ENCODE measurements at regions not wholly inside any gene's neighbourhood (a gene's known extent, or its start where the extent isn't known, plus 50 kb on each side); places are given as distances from the start of the nearest gene placed in this dataset.

- Mint-ChIP-seq H3K36me3 (ENCODE audit: insufficient read depth in 1 of 3, low read depth in 3 of 3) (peaks cover 0 to 8% (median 2%) of the 10 kb centered on the region in 3 experiments; a peak in 3 of 7 replicates), H3K27me3 (ENCODE audit: low read depth) (no peaks in the 10 kb centered on the region)
These were observed 246.8 kb upstream of the DAB2 start for GRCh38 chr5:39671561-39671961.

More at GRCh38 chr5:39671561-39671961, 246.8 kb upstream of the DAB2 start:
- Histone ChIP-seq H3K4me2 (ENCODE audit: insufficient read depth, insufficient read length, low read length) (no peak overlapping the region), H3K56ac (ENCODE audit: insufficient read length, low read depth, low read length) (no peak overlapping the region), H4K5ac (ENCODE audit: insufficient read length, low read depth, low read length) (no peak overlapping the region), H4K8ac (replicated peaks; ENCODE audit: insufficient read length, low read depth, low read length) (no peak overlapping the region), H4K20me1 (ENCODE audit: control insufficient read depth, insufficient read depth, insufficient read length) (no peaks in the 10 kb centered on the region), H3K79me2 (ENCODE audit: insufficient read depth, low read length) (no peaks in the 10 kb centered on the region), H3K27me3 (ENCODE audit: insufficient read depth, low read length) (no peaks in the 10 kb centered on the region), H2BK20ac (ENCODE audit: low read depth, low read length, poor library complexity, severe bottlenecking) (no peak overlapping the region), H3K9me3 (ENCODE audit: control insufficient read depth, low read depth, low read length) (no peaks in the 10 kb centered on the region), H2BK120ac (ENCODE audit: low read depth, low read length, poor library complexity, severe bottlenecking) (no peak overlapping the region), H3K27ac (ENCODE audit: insufficient read length, low read depth, low read length) (no peak overlapping the region), H3K4me1 (ENCODE audit: insufficient read depth, low read length) (no peaks in the 10 kb centered on the region), H2AK5ac (ENCODE audit: insufficient read length, low read length) (no peak overlapping the region), H3K14ac (ENCODE audit: insufficient read depth, low read length) (no peak overlapping the region), H2BK12ac (ENCODE audit: insufficient read length, low read depth, low read length) (no peak overlapping the region), H2BK5ac (ENCODE audit: insufficient read length, low read length) (no peak overlapping the region), H3K23ac (ENCODE audit: insufficient read length, low read depth, low read length) (no peak overlapping the region), H3T11ph (ENCODE audit: low read length) (no peak overlapping the region), H3K9ac (ENCODE audit: extremely low read depth, insufficient read length, low read length) (no peak overlapping the region), H3K79me1 (ENCODE audit: insufficient read depth, low read depth, low read length, poor library complexity, severe bottlenecking) (no peaks in the 10 kb centered on the region), H3K23me2 (ENCODE audit: insufficient read length, low read depth, low read length, poor library complexity, severe bottlenecking) (no peaks in the 10 kb centered on the region), H2AFZ (ENCODE audit: low read length) (no peak overlapping the region), H4K91ac (ENCODE audit: insufficient read length, low read depth, low read length) (no peak overlapping the region), H2BK15ac (ENCODE audit: low read depth, low read length) (no peak overlapping the region), H3K4ac (ENCODE audit: low read depth, low read length) (no peak overlapping the region), H3K18ac (ENCODE audit: insufficient read length, low read depth, low read length) (no peak overlapping the region)
- H3K9me3 Mint-ChIP-seq = peaks cover 4 to 7% of the 10 kb centered on the region in 2 experiments; a peak in 2 of 5 replicates
- no CpG with 5 or more reads among the region's 1 CpG for WGBS (ENCODE audit: extremely low coverage, insufficient read length, low lambda C conversion rate)
- no peak overlapping the region for H3K27ac Mint-ChIP-seq
- no peak for DNase-seq
- peaks cover 15% of the 10 kb centered on the region in 2 experiments for H3K4me1 Mint-ChIP-seq
- H3K4me3 Mint-ChIP-seq = no peak overlapping the region
- no peak for TF ChIP-seq CTCF (conservative IDR thresholded peaks at IDR 0.05)

Data from H9 (cell line).